Subcutaneous abdominal adipose tissue (tissue), 5 donors: ENCODE measurements at regions not wholly inside any gene's neighbourhood (a gene's known extent, or its start where the extent isn't known, plus 50 kb on each side); places are given as distances from the start of the nearest gene placed in this dataset.

Experiments
- H3K27ac ChIP-seq: one replicate; pipeline ENCODE4 v1.7.0; 2013; ENCODE audit warnings: low read depth, mild to moderate bottlenecking, inconsistent platforms, low read length, moderate library complexity
- H3K27me3 ChIP-seq, 5 donors: one replicate each; pipeline ENCODE4 v1.7.0; 2013; ENCODE audit warnings: low read length in 5 of 5, inconsistent platforms in 1 of 5; ENCODE audit not compliant: control insufficient read depth in 5 of 5, insufficient read depth in 4 of 5
- H3K36me3 ChIP-seq, 5 donors: one replicate each; pipeline ENCODE4 v1.7.0; 2013; ENCODE audit warnings: low read length in 5 of 5; ENCODE audit not compliant: control insufficient read depth in 5 of 5, insufficient read depth in 5 of 5
- H3K4me1 ChIP-seq, 5 donors: one replicate each; pipeline ENCODE4 v1.7.0; 2013; ENCODE audit warnings: low read length in 5 of 5, mild to moderate bottlenecking in 3 of 5, moderate library complexity in 1 of 5; ENCODE audit not compliant: control insufficient read depth in 5 of 5, insufficient read depth in 5 of 5
- H3K4me3 ChIP-seq, 5 donors: one replicate each; pipeline ENCODE4 v1.7.0; 2013; ENCODE audit warnings: low read length in 5 of 5, low read depth in 1 of 5
- H3K9ac ChIP-seq, 5 donors: one replicate each; pipeline ENCODE4 v1.7.0; 2013; ENCODE audit warnings: low read length in 5 of 5, mild to moderate bottlenecking in 4 of 5, moderate library complexity in 3 of 5
- H3K9me3 ChIP-seq, 5 donors: one replicate each; pipeline ENCODE4 v1.7.0; 2013; ENCODE audit warnings: low read length in 5 of 5; ENCODE audit not compliant: control insufficient read depth in 5 of 5
- donor health status: healthy.
- donor health status: healthy.
- donor health status: healthy.
- donor health status: healthy.
- donor health status: healthy.

DNA sequence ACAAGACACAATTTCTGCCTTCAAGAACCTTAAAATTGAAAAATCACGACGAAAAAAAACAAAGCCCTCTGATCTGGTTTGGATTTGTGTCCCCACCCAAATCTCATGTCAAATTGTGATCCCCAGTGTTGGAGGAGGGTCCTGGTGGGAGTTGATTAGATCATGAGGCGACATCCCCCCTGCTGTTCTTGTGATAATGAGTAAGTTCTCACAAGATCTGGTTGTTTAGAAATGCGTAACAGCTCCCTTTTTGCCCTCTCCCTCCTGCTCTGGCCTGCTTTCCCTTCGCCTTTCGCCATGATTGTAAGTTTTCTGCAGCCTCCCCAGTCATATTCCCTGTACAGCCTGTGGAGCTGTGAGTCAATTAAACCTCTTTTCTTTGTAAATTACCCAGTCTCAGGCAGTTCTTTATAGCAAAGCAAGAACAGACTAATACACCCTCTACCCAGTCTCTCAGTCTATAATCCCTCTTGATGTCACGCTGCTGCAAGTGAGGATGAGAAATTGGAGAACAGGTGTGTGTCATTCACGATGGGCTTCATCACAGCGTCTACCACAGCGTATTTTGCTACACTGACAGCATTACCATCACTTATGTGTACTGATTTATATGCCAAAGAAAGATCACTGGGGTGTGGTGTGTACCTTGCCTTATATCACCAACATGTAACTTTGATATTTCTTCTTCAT lies 330.7 kb downstream of the MTX2 start:
- Histone ChIP-seq H3K36me3 (no peaks in the 10 kb centered on the region), H3K4me3 (no peak overlapping the region), H3K4me1 (no peaks in the 10 kb centered on the region), H3K27ac (no peak overlapping the region), H3K9ac (no peak overlapping the region), H3K27me3 (peaks cover 0 to 2% (median 0%) of the 10 kb centered on the region in 5 donors), H3K9me3 (no peaks in the 10 kb centered on the region)

GRCh38 chr2:176601066-176601465 lies 331.8 kb downstream of the MTX2 start:
- H3K4me3 ChIP-seq = no peak overlapping the region
- no peaks in the 10 kb centered on the region for H3K4me1 ChIP-seq
- H3K27me3 ChIP-seq = peaks cover 0 to 2% (median 0%) of the 10 kb centered on the region in 5 donors
- H3K9me3 ChIP-seq = no peaks in the 10 kb centered on the region
- no peaks in the 10 kb centered on the region for H3K36me3 ChIP-seq
- no peak overlapping the region for H3K9ac ChIP-seq
- no peak overlapping the region for H3K27ac ChIP-seq

DNA sequence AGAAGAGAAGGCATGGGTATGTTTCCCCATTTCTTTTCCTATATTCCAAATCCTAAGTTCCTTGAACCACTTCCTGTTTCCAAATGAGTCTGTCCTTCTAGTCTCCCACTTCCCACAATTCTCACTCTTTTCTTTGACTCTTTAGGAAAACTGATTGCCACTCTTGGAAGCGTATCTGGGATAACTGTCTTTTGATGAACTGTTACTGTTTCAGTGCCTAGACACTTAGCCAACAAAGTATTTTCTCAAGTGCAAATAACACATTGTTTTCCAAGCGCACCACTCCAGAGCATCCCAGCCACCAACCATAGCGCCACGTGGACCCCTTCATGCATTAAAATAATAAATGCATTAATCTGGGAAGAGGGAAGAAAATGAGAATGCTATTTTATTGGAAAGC lies 342.8 kb downstream of the MTX2 start:
- H3K4me3 ChIP-seq = no peak overlapping the region
- peaks cover 0 to 2% (median 0%) of the 10 kb centered on the region in 5 donors for H3K27me3 ChIP-seq
- peaks cover 0 to 9% (median 0%) of the 10 kb centered on the region in 5 donors for H3K4me1 ChIP-seq
- no peaks in the 10 kb centered on the region for H3K9me3 ChIP-seq
- no peak overlapping the region for H3K27ac ChIP-seq
- H3K9ac ChIP-seq = no peak overlapping the region
- H3K36me3 ChIP-seq = no peaks in the 10 kb centered on the region

GRCh38 chr2:176612736-176613135 lies 343.5 kb downstream of the MTX2 start:
- no peaks in the 10 kb centered on the region for H3K27me3 ChIP-seq
- peaks cover 0 to 9% (median 0%) of the 10 kb centered on the region in 5 donors for H3K4me1 ChIP-seq
- no peak overlapping the region for H3K9ac ChIP-seq
- no peak overlapping the region for H3K4me3 ChIP-seq
- H3K36me3 ChIP-seq = no peaks in the 10 kb centered on the region
- H3K9me3 ChIP-seq = no peaks in the 10 kb centered on the region
- H3K27ac ChIP-seq = no peak overlapping the region

- Histone ChIP-seq H3K9me3 (no peaks in the 10 kb centered on the region), H3K9ac (no peak overlapping the region), H3K4me3 (no peak overlapping the region), H3K4me1 (peaks cover 0 to 9% (median 0%) of the 10 kb centered on the region in 5 donors), H3K36me3 (no peaks in the 10 kb centered on the region), H3K27me3 (no peaks in the 10 kb centered on the region), H3K27ac (no peak overlapping the region)
Observed at GRCh38 chr2:176613323-176613987, 344.2 kb downstream of the MTX2 start.

- Histone ChIP-seq H3K4me3 (no peak overlapping the region), H3K27ac (no peak overlapping the region), H3K9ac (no peak overlapping the region), H3K4me1 (peaks cover 0 to 9% (median 0%) of the 10 kb centered on the region in 5 donors), H3K36me3 (no peaks in the 10 kb centered on the region), H3K9me3 (no peaks in the 10 kb centered on the region), H3K27me3 (no peaks in the 10 kb centered on the region)
Observed at GRCh38 chr2:176614049-176614448, 344.8 kb downstream of the MTX2 start.

- Histone ChIP-seq H3K4me1 (peaks cover 0 to 9% (median 0%) of the 10 kb centered on the region in 5 donors), H3K4me3 (no peak overlapping the region), H3K9me3 (no peaks in the 10 kb centered on the region), H3K36me3 (no peaks in the 10 kb centered on the region), H3K27ac (no peak overlapping the region), H3K9ac (no peak overlapping the region), H3K27me3 (no peaks in the 10 kb centered on the region)
Observed at GRCh38 chr2:176614930-176615329, 345.7 kb downstream of the MTX2 start.

GRCh38 chr2:176619504-176619903 lies 350.3 kb downstream of the MTX2 start:
- H3K36me3 ChIP-seq = no peaks in the 10 kb centered on the region
- H3K9me3 ChIP-seq = no peaks in the 10 kb centered on the region
- no peak overlapping the region for H3K27ac ChIP-seq
- no peaks in the 10 kb centered on the region for H3K27me3 ChIP-seq
- no peak overlapping the region for H3K9ac ChIP-seq
- no peaks in the 10 kb centered on the region for H3K4me1 ChIP-seq
- no peak overlapping the region for H3K4me3 ChIP-seq

DNA sequence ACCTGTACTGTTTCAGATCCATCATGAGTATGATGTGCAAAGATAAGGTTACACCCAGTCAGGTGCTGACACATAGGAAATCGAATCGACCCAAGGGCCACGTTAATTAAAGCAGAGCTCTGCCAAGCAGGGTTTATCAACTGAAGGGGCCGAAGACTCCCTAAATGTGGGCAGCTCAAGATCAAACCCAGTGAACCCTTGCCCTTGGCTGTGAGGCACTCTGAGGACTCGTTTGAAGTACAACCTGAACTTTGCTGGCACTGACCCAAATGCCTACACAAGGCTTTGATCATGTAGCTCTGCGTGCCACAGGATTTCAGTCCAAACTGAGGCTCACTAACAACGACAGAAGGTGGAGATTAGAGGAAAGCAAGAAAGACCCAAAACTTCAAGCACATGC lies 352.1 kb downstream of the MTX2 start:
- H3K27ac ChIP-seq = no peak overlapping the region
- no peaks in the 10 kb centered on the region for H3K4me1 ChIP-seq
- H3K4me3 ChIP-seq = no peak overlapping the region
- no peak overlapping the region for H3K9ac ChIP-seq
- no peaks in the 10 kb centered on the region for H3K27me3 ChIP-seq
- H3K36me3 ChIP-seq = no peaks in the 10 kb centered on the region
- no peaks in the 10 kb centered on the region for H3K9me3 ChIP-seq

GRCh38 chr2:176622792-176623191 lies 353.6 kb downstream of the MTX2 start:
- Histone ChIP-seq H3K9me3 (no peaks in the 10 kb centered on the region), H3K9ac (no peak overlapping the region), H3K4me3 (no peak overlapping the region), H3K27me3 (no peaks in the 10 kb centered on the region), H3K27ac (no peak overlapping the region), H3K36me3 (no peaks in the 10 kb centered on the region), H3K4me1 (no peaks in the 10 kb centered on the region)
